ENCODE measurements at regions not wholly inside any gene's neighbourhood (a gene's known extent, or its start where the extent isn't known, plus 50 kb on each side); places are given as distances from the start of the nearest gene placed in this dataset.

DNA sequence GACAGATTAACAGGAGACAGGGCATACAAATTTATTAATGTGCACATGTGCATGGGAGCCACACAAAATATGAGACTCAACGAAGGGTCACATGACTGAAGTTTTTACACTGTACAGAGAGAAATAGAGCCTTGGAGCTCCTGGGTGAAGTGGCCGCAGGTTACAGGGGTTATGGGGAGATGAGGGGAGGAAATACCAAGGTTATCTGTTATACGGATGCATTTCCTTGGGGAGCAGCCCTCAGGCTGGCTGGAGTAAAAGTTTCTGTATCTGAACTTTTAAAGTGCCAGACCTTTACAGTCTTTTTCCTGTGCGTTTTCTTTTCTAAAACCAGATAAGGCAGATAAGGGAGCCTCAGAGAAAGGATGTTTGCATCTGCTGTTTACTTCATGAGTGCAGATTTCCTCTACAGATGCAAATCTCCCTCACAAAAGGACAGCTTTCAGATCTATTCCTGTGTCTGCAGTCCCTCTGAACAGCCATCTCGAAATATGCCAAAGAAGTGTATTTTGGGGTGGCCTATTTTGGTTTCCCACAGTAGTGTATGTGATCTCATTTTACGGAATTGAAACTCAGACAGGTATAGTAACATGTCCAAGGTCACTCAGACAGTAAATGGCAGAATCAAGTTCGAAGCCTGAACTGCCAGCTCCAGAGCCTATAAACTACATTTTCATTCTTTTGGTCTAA is 139.3 kb upstream of the FBXL17 start:
- no peaks in the 10 kb centered on the region for H3K27me3 ChIP-seq (ENCODE audit: insufficient read depth, poor library complexity, severe bottlenecking)
- TF ChIP-seq, protein P1, sequence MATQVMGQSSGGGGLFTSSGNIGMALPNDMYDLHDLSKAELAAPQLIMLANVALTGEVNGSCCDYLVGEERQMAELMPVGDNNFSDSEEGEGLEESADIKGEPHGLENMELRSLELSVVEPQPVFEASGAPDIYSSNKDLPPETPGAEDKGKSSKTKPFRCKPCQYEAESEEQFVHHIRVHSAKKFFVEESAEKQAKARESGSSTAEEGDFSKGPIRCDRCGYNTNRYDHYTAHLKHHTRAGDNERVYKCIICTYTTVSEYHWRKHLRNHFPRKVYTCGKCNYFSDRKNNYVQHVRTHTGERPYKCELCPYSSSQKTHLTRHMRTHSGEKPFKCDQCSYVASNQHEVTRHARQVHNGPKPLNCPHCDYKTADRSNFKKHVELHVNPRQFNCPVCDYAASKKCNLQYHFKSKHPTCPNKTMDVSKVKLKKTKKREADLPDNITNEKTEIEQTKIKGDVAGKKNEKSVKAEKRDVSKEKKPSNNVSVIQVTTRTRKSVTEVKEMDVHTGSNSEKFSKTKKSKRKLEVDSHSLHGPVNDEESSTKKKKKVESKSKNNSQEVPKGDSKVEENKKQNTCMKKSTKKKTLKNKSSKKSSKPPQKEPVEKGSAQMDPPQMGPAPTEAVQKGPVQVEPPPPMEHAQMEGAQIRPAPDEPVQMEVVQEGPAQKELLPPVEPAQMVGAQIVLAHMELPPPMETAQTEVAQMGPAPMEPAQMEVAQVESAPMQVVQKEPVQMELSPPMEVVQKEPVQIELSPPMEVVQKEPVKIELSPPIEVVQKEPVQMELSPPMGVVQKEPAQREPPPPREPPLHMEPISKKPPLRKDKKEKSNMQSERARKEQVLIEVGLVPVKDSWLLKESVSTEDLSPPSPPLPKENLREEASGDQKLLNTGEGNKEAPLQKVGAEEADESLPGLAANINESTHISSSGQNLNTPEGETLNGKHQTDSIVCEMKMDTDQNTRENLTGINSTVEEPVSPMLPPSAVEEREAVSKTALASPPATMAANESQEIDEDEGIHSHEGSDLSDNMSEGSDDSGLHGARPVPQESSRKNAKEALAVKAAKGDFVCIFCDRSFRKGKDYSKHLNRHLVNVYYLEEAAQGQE (IDR thresholded peaks at IDR 0.05; ENCODE audit: insufficient replicate concordance, low read depth): no peak
- TF ChIP-seq SPI1 (IDR thresholded peaks at IDR 0.05; ENCODE audit: borderline replicate concordance, low read depth): no peak
- TF ChIP-seq, protein P2, sequence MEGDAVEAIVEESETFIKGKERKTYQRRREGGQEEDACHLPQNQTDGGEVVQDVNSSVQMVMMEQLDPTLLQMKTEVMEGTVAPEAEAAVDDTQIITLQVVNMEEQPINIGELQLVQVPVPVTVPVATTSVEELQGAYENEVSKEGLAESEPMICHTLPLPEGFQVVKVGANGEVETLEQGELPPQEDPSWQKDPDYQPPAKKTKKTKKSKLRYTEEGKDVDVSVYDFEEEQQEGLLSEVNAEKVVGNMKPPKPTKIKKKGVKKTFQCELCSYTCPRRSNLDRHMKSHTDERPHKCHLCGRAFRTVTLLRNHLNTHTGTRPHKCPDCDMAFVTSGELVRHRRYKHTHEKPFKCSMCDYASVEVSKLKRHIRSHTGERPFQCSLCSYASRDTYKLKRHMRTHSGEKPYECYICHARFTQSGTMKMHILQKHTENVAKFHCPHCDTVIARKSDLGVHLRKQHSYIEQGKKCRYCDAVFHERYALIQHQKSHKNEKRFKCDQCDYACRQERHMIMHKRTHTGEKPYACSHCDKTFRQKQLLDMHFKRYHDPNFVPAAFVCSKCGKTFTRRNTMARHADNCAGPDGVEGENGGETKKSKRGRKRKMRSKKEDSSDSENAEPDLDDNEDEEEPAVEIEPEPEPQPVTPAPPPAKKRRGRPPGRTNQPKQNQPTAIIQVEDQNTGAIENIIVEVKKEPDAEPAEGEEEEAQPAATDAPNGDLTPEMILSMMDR (IDR thresholded peaks at IDR 0.05; ENCODE audit: insufficient read depth, low read length): no peak
- no peak for TF ChIP-seq POLR2AphosphoS5 (IDR thresholded peaks at IDR 0.05; ENCODE audit: low read depth)
- TF ChIP-seq GABPA (IDR thresholded peaks at IDR 0.05; ENCODE audit: low read depth): no peak
- no peak overlapping the region for H3K4me3 ChIP-seq (replicated peaks; ENCODE audit: insufficient read depth, low read length)
- DNase-seq (ENCODE audit: low read depth in 1 of 2, low spot score in 1 of 2): no peak
- H3K27ac ChIP-seq (replicated peaks): no peak overlapping the region

DNA sequence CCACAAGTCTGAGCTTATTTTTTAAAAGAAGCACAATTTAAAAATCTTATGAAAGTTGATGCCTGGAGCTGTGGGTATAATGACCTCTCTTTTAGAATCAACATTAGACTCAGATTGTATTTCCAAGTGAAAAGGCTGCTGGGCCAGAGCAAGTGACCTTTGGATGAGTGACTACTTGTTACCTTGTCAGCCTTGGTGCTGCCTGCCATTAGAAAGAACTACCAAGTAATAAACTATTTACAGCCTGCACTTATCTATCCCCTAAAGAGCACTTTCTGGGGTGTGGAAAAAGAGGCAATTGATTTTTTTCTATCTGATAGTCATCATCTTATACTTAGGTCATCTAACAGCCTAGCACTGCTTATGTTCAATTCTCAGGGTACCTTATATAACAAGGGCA is 134.9 kb upstream of the FBXL17 start:
- no peak overlapping the region for H3K27ac ChIP-seq (replicated peaks)
- DNase-seq (ENCODE audit: low read depth in 1 of 2, low spot score in 1 of 2): no peak
- no peak overlapping the region for H3K4me3 ChIP-seq (replicated peaks; ENCODE audit: insufficient read depth, low read length)
- TF ChIP-seq, protein P2 (IDR thresholded peaks at IDR 0.05; ENCODE audit: insufficient read depth, low read length): no peak
- H3K27me3 ChIP-seq (ENCODE audit: insufficient read depth, poor library complexity, severe bottlenecking): no peaks in the 10 kb centered on the region

DNA sequence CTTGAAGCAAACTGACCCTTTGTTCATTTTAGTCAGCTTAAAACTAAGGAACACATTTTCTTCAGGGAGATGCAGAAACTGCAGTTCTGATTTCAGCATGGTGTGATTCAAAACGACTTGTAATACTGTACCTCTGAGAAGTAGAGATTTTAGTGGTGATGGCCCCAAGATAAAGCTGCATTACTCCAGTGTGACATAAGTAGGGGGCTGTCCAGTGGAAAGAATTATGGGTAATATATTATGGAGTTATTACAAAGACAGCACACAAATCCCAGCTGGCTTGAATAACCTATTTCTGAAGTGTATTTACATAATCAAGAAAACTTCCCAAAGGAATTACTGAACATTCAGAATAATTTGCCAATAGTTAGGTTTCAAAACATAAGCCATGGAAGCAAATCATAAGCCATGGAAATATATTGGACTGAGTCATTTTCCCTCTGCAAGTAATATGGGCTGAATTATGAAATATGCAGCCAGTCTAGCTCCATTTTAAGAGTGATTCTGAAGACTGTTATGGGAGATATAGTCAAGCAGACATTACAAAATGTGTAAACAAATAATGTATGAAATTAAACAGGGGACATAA is 133.7 kb upstream of the FBXL17 start:
- Histone ChIP-seq H3K27me3 (ENCODE audit: insufficient read depth, poor library complexity, severe bottlenecking) (no peaks in the 10 kb centered on the region), H3K27ac (replicated peaks) (no peak overlapping the region), H3K4me3 (replicated peaks; ENCODE audit: insufficient read depth, low read length) (no peak overlapping the region)
- DNase-seq (ENCODE audit: low read depth in 1 of 2, low spot score in 1 of 2): no peak
- TF ChIP-seq GABPA (IDR thresholded peaks at IDR 0.05; ENCODE audit: low read depth) (no peak), SPI1 (IDR thresholded peaks at IDR 0.05; ENCODE audit: borderline replicate concordance, low read depth) (no peak), POLR2AphosphoS5 (IDR thresholded peaks at IDR 0.05; ENCODE audit: low read depth) (no peak)
- TF ChIP-seq, protein P2 (IDR thresholded peaks at IDR 0.05; ENCODE audit: insufficient read depth, low read length): no peak
- TF ChIP-seq, protein P1 (IDR thresholded peaks at IDR 0.05; ENCODE audit: insufficient replicate concordance, low read depth): no peak

DNA sequence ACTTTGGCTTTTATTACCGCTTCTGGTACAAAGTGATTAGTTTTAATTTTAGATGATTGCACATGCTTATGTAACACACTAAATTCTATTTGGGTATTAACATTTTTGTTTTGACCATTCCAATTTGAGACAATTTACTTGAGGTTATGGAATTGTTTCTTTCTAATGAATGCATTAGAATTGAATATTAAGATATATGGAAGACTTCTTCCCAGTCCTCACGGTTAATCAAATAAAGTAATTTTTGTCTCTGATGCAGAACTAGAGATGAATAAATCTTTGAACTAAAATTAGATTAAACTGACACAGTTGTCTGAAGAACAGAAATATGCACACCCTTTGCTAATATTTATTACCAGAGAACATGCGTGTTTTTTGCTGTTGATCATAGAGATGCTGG is 127.1 kb upstream of the FBXL17 start:
- Histone ChIP-seq H3K27ac (replicated peaks) (no peak overlapping the region), H3K27me3 (ENCODE audit: insufficient read depth, poor library complexity, severe bottlenecking) (no peaks in the 10 kb centered on the region), H3K4me3 (replicated peaks; ENCODE audit: insufficient read depth, low read length) (no peak overlapping the region)
- TF ChIP-seq GABPA (IDR thresholded peaks at IDR 0.05; ENCODE audit: low read depth) (no peak), SPI1 (IDR thresholded peaks at IDR 0.05; ENCODE audit: borderline replicate concordance, low read depth) (no peak), POLR2AphosphoS5 (IDR thresholded peaks at IDR 0.05; ENCODE audit: low read depth) (no peak)
- TF ChIP-seq, protein P1 (IDR thresholded peaks at IDR 0.05; ENCODE audit: insufficient replicate concordance, low read depth): no peak
- TF ChIP-seq, protein P2 (IDR thresholded peaks at IDR 0.05; ENCODE audit: insufficient read depth, low read length): no peak
- no peak for DNase-seq (ENCODE audit: low read depth in 1 of 2, low spot score in 1 of 2)

Measured in HL-60 (cell line).